HCT116 (cell line): ENCODE measurements at regions not wholly inside any gene's neighbourhood (a gene's known extent, or its start where the extent isn't known, plus 50 kb on each side); places are given as distances from the start of the nearest gene placed in this dataset.

Experiments used
- ATAC-seq: fragments of 200-7000 bp; cut with Tn5 transposase; 2 replicates; pipeline ENCODE4 v1.9.1; 2020; ENCODE audit warnings: mild to moderate bottlenecking, moderate library complexity
- BruUV-seq: library from RNA; stranded (reverse); fragments of 400-500 nt; replicated peaks from 2 replicates; lab custom pipeline; 2021; lab: Mats Ljungman, UMichigan
- CTCF ChIA-PET: fragments of 300-600 bp; sonication (Branson Sonifier 250); formaldehyde crosslinking; loops from one replicate; lab custom pipeline; 2021; ENCODE audit warnings: antibody characterized with exemption; lab: Charles Lee
- POLR2A ChIA-PET: fragments of 300-600, 350-600 bp; sonication (Branson Sonifier 250); formaldehyde crosslinking; loops from one replicate; lab custom pipeline; 2021; ENCODE audit warnings: antibody characterized with exemption; lab: Charles Lee
- RAD21 ChIA-PET, 2 experiments: fragments of 300-600 bp; sonication (Branson Sonifier 250); formaldehyde crosslinking; loops; one replicate each; lab custom pipeline; 2023; ENCODE audit warnings: low total read pairs in 2 of 2; ENCODE audit not compliant: uncharacterized antibody in 2 of 2, unreplicated experiment in 2 of 2, low non-redundant PET in 1 of 2; lab: Charles Lee
- DNase-seq: peaks from one replicate; pipeline ENCODE4 v3.0.0-alpha.2; 2010; ENCODE audit warnings: low read depth, low spot score
- H2AFZ ChIP-seq: fragments of 200-600 bp; shearing (Covaris generic), sonication (generic); 2 replicates; pipeline ENCODE4 v1.6.1; 2017; ENCODE audit warnings: low read depth, mixed run types, mixed read lengths, antibody characterized with exemption, low read length; ENCODE audit not compliant: poor library complexity, severe bottlenecking
- H3K27ac ChIP-seq: 2 replicates; pipeline ENCODE4 v1.5.1; 2012; ENCODE audit warnings: low read depth, low read length
- H3K27me3 ChIP-seq: fragments of 200-600 bp; sonication (generic); 2 replicates; pipeline ENCODE4 v1.6.1; 2016; ENCODE audit warnings: mixed run types, low read length, mixed read lengths; ENCODE audit not compliant: insufficient read depth
- H3K36me3 ChIP-seq, 2 experiments: fragments of 200-500 bp in 1 of 2; fragments of 200-600 bp in 1 of 2; sonication (Bioruptor generic) in 1 of 2; sonication (generic) in 1 of 2; 2 replicates each; pipeline versions ENCODE4 v1.5.1 to v1.6.1; 2014 to 2016; ENCODE audit warnings: low read length in 2 of 2, inconsistent platforms in 1 of 2, mixed read lengths in 1 of 2, mixed run types in 1 of 2; ENCODE audit not compliant: insufficient read depth in 2 of 2, control insufficient read depth in 1 of 2
- H3K4me1 ChIP-seq, 2 experiments: fragments of 200-600 bp in 1 of 2; sonication (generic) in 1 of 2; 2 replicates each; pipeline versions ENCODE4 v1.5.1 to v1.6.1; 2012 to 2017; ENCODE audit warnings: low read length in 2 of 2, inconsistent platforms in 1 of 2, mild to moderate bottlenecking in 1 of 2, mixed read lengths in 1 of 2, mixed run types in 1 of 2, moderate library complexity in 1 of 2; ENCODE audit not compliant: insufficient read depth in 2 of 2, control insufficient read depth in 1 of 2
- H3K4me2 ChIP-seq: fragments of 200-600 bp; sonication (generic); 2 replicates; pipeline ENCODE4 v1.6.1; 2017; ENCODE audit warnings: mixed run types, low read length, mixed read lengths
- H3K4me3 ChIP-seq, 2 experiments: fragments of 200-600 bp in 1 of 2; sonication (generic) in 1 of 2; replicated peaks in 1 of 2; 2 replicates each; pipeline ENCODE4 v1.5.1; 2011 to 2016; ENCODE audit warnings: low read length in 2 of 2, control low read depth in 1 of 2, low read depth in 1 of 2, mild to moderate bottlenecking in 1 of 2, mixed read lengths in 1 of 2, mixed run types in 1 of 2
- H3K79me2 ChIP-seq: fragments of 200-600 bp; sonication (generic); 2 replicates; pipeline ENCODE4 v1.6.1; 2017; ENCODE audit warnings: mild to moderate bottlenecking, mixed run types, low read length, moderate library complexity, mixed read lengths; ENCODE audit not compliant: insufficient read depth
- H3K9ac ChIP-seq: fragments of 200-600 bp; sonication (generic); 2 replicates; pipeline ENCODE4 v1.6.1; 2016; ENCODE audit warnings: low read length, mixed read lengths
- H3K9me2 ChIP-seq: fragments of 200-600 bp; sonication (generic), shearing (Covaris generic); 2 replicates; pipeline ENCODE4 v1.6.1; 2017; ENCODE audit warnings: mixed run types, mild to moderate bottlenecking, moderate library complexity; ENCODE audit not compliant: insufficient read depth
- H3K9me3 ChIP-seq, 2 experiments: fragments of 200-500 bp in 1 of 2; fragments of 200-600 bp in 1 of 2; sonication (Bioruptor generic) in 1 of 2; sonication (generic) in 1 of 2; 2 replicates each; pipeline ENCODE4 v1.6.1; 2014 to 2017; ENCODE audit warnings: low read length in 2 of 2, mixed read lengths in 2 of 2, inconsistent platforms in 1 of 2, low read depth in 1 of 2, mild to moderate bottlenecking in 1 of 2, mixed run types in 1 of 2, moderate library complexity in 1 of 2; ENCODE audit not compliant: control insufficient read depth in 1 of 2, insufficient read depth in 1 of 2
- H4K20me1 ChIP-seq: fragments of 200-600 bp; sonication (generic), shearing (Covaris generic); 2 replicates; pipeline ENCODE4 v1.6.1; 2017; ENCODE audit warnings: mixed run types, mild to moderate bottlenecking, moderate library complexity; ENCODE audit not compliant: insufficient read depth
- CEBPB ChIP-seq: IDR thresholded peaks from 2 replicates; pipeline ENCODE4 v1.6.1; 2012; ENCODE audit warnings: low read depth
- JUND ChIP-seq: IDR thresholded peaks from 2 replicates; pipeline ENCODE4 v1.6.1; 2012
- POLR2A ChIP-seq: IDR thresholded peaks from 2 replicates; pipeline ENCODE4 v1.7.0; 2011; ENCODE audit warnings: borderline replicate concordance; ENCODE audit not compliant: insufficient read depth, insufficient read length; ENCODE audit errors: extremely low read depth
- RAD21 ChIP-seq: IDR thresholded peaks from 2 replicates; pipeline ENCODE4 v1.6.1; 2012; ENCODE audit warnings: low read depth, mild to moderate bottlenecking
- SIN3A ChIP-seq: IDR thresholded peaks from 2 replicates; pipeline ENCODE4 v1.6.1; 2012; ENCODE audit warnings: low read depth
- SP1 ChIP-seq: IDR thresholded peaks from 2 replicates; pipeline ENCODE4 v1.6.1; 2012; ENCODE audit warnings: low read depth
- SRF ChIP-seq: IDR thresholded peaks from 2 replicates; pipeline ENCODE4 v1.6.1; 2012; ENCODE audit warnings: low read depth
- YY1 ChIP-seq: IDR thresholded peaks from 2 replicates; pipeline ENCODE4 v1.6.1; 2011; ENCODE audit warnings: low read length, low read depth, moderate library complexity, mild to moderate bottlenecking; ENCODE audit not compliant: insufficient replicate concordance; ENCODE audit errors: extremely low read depth
- ZBTB33 ChIP-seq: IDR thresholded peaks from 2 replicates; pipeline ENCODE4 v1.6.1; 2011; ENCODE audit warnings: mild to moderate bottlenecking, low read length, moderate library complexity; ENCODE audit not compliant: insufficient replicate concordance; ENCODE audit errors: extremely low read depth
- ZFX ChIP-seq: fragments of 450-650 bp; IDR thresholded peaks from 2 replicates; pipeline ENCODE4 v1.6.1; 2017
- ZNF274 ChIP-seq: fragments of 200-500 bp; sonication (Bioruptor generic); IDR thresholded peaks from 2 replicates; pipeline ENCODE4 v1.6.1; 2014; ENCODE audit warnings: mild to moderate bottlenecking, low read depth, low read length, inconsistent platforms
- intact Hi-C: fragments of 100-400 bp; cut with micrococcal nuclease; formaldehyde crosslinking; loops from 2 replicates; pipeline ENCODE4 v1.10.0; 2022

DNA sequence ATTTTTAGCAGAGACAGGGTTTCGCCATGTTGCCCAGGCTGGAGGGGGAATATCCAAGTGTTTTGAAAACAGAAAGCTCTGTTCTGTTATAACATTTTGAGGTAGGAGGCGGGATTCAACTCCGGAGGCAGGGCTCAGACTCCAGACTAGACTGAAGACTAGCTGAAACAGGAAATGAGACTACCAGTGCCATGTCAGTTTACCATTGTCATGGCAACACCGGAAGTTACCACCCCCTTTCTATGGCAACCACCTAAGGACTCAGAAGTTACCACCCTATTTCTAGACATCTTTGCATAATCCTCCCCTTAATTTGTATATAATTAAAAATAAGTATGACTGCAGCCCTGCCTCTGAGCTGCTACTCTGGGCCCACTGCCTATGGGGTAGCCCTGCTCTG, 1069.1 kb upstream of the AUTS2 start:
- Histone ChIP-seq H4K20me1 (no peaks in the 10 kb centered on the region), H3K79me2 (no peaks in the 10 kb centered on the region), H3K9ac (no peak overlapping the region), H2AFZ (no peak overlapping the region), H3K27ac (no peak overlapping the region), H3K9me3 (peaks cover 0 to 11% of the 10 kb centered on the region in 2 experiments; a peak in 2 of 4 replicates), H3K36me3 (no peaks in the 10 kb centered on the region), H3K4me2 (no peak overlapping the region), H3K9me2 (no peaks in the 10 kb centered on the region), H3K4me3 (no peak overlapping the region), H3K27me3 (no peaks in the 10 kb centered on the region), H3K4me1 (no peaks in the 10 kb centered on the region)
- ChIA-PET CTCF (no interaction called here), POLR2A (no interaction called here), RAD21 (no interaction called here)
- intact Hi-C loops: no loop called here
- DNase-seq: no peak
- TF ChIP-seq POLR2A (no peak), SIN3A (no peak), ZBTB33 (no peak), ZNF274 (no peak), ZFX (no peak), SP1 (no peak), YY1 (no peak), CEBPB (no peak), SRF (no peak), JUND (no peak), RAD21 (no peak)
- BruUV-seq: no TSS peak
- ATAC-seq: no peak
